Upper lobe of left lung (tissue), 6 donors: ENCODE measurements at regions not wholly inside any gene's neighbourhood (a gene's known extent, or its start where the extent isn't known, plus 50 kb on each side); places are given as distances from the start of the nearest gene placed in this dataset.

Experiments
- ATAC-seq, 2 donors: fragments of 200-7000 bp; cut with Tn5 transposase; one replicate each; pipeline ENCODE4 v1.9.1; 2022; ENCODE audit warnings: mild to moderate bottlenecking in 2 of 2, moderate library complexity in 2 of 2; ENCODE audit not compliant: low FRiP score in 2 of 2
- DNase-seq, 2 donors: peaks; one replicate each; pipeline ENCODE4 v3.0.0-alpha.2; 2019 to 2020
- H3K27ac ChIP-seq, 4 donors: fragments of 200-600 bp; sonication (generic); one replicate each; pipeline ENCODE4 v1.5.1; 2016 to 2019
- H3K27me3 ChIP-seq, 4 donors: fragments of 200-600 bp; sonication (generic); one replicate each; pipeline ENCODE4 v1.5.1; 2017 to 2019
- H3K36me3 ChIP-seq, 4 donors: fragments of 200-600 bp; sonication (generic); one replicate each; pipeline ENCODE4 v1.5.1; 2016 to 2019
- H3K4me1 ChIP-seq, 4 donors: fragments of 200-600 bp; sonication (generic); one replicate each; pipeline ENCODE4 v1.5.1; 2018 to 2019
- H3K4me3 ChIP-seq, 4 donors: fragments of 200-600 bp; sonication (generic); one replicate each; pipeline ENCODE4 v1.5.1; 2017 to 2019; ENCODE audit warnings: mild to moderate bottlenecking in 2 of 4, moderate library complexity in 1 of 4
- H3K9me3 ChIP-seq, 4 donors: fragments of 200-600 bp; sonication (generic); one replicate each; pipeline ENCODE4 v1.5.1; 2018 to 2019
- CTCF ChIP-seq, 6 experiments: fragments of 450-650 bp in 4 of 6; fragments of 200-600 bp in 2 of 6; sonication (generic) in 2 of 6; IDR thresholded peaks; one replicate each; pipeline ENCODE4 v1.5.1; 2016 to 2019; ENCODE audit warnings: antibody characterized with exemption in 6 of 6
- EP300 ChIP-seq, 4 donors: sonication (generic); formaldehyde crosslinking; IDR thresholded peaks; one replicate each; pipeline ENCODE4 v1.5.1; 2017; ENCODE audit warnings: antibody characterized with exemption in 4 of 4, control low read depth in 2 of 4
- POLR2A ChIP-seq, 4 donors: fragments of 450-650 bp; IDR thresholded peaks; one replicate each; pipeline ENCODE4 v1.5.1; 2016 to 2017; ENCODE audit warnings: antibody characterized with exemption in 4 of 4, mild to moderate bottlenecking in 2 of 4
- POLR2AphosphoS5 ChIP-seq, 2 donors: sonication (generic); formaldehyde crosslinking; IDR thresholded peaks; one replicate each; pipeline ENCODE4 v1.5.1; 2017; ENCODE audit warnings: antibody characterized with exemption in 2 of 2
- WGBS, 2 donors: methylation state at CpG; one replicate each; pipeline ENCODE4 v1.1.5; 2017 to 2018; 5-methylcytosine and 5-hydroxymethylcytosine counted together
- donor health status: DM: no; HTN: no; CAD: no; lungs with moderate emphysema.
- donor health status: DM: no; HTN: yes; CAD: no; lungs with severe emphysema.

DNA sequence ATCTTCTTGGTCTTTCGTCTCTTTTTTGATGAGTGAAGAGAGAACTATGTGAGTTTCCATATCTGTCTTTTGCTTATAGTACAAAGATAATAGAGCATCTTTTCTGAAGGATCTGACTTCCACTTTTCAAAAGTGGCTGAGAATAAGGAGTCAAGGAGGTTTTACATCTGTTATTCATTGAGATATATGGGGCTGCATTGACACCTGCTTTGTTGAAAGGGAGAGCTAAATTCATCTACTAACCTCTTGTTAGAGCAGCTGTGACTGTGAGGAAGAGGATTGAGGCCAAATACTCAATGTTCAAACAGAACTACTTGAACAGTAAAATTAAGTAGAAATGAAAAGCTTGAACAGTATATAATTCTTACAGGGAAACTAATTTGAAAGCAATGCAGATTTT, 130.2 kb upstream of the ATP2B1 start:
- Histone ChIP-seq H3K4me3 (no peak overlapping the region), H3K27ac (no peak overlapping the region), H3K9me3 (no peaks in the 10 kb centered on the region), H3K27me3 (no peaks in the 10 kb centered on the region), H3K4me1 (no peaks in the 10 kb centered on the region), H3K36me3 (no peaks in the 10 kb centered on the region)
- TF ChIP-seq CTCF (IDR thresholded peaks at IDR 0.05) (no peak), EP300 (IDR thresholded peaks at IDR 0.05) (no peak), POLR2AphosphoS5 (IDR thresholded peaks at IDR 0.05) (no peak), POLR2A (IDR thresholded peaks at IDR 0.05) (no peak)
- DNase-seq (no peak), ATAC-seq (no peak)
- WGBS, 2 donors: 61 to 70% methylated on average over 1 of the region's 1 CpG

GRCh38 chr12:89836026-89836425, 127.4 kb upstream of the ATP2B1 start:
- no peak overlapping the region for H3K4me3 ChIP-seq
- no peaks in the 10 kb centered on the region for H3K4me1 ChIP-seq
- WGBS, 2 donors: 74% methylated on average over 1 of the region's 1 CpG
- no peak overlapping the region for H3K27ac ChIP-seq
- no peaks in the 10 kb centered on the region for H3K9me3 ChIP-seq
- TF ChIP-seq CTCF (IDR thresholded peaks at IDR 0.05) (no peak), EP300 (IDR thresholded peaks at IDR 0.05) (no peak), POLR2AphosphoS5 (IDR thresholded peaks at IDR 0.05) (no peak), POLR2A (IDR thresholded peaks at IDR 0.05) (no peak)
- no peaks in the 10 kb centered on the region for H3K27me3 ChIP-seq
- no peak for ATAC-seq
- no peaks in the 10 kb centered on the region for H3K36me3 ChIP-seq
- no peak for DNase-seq

DNA sequence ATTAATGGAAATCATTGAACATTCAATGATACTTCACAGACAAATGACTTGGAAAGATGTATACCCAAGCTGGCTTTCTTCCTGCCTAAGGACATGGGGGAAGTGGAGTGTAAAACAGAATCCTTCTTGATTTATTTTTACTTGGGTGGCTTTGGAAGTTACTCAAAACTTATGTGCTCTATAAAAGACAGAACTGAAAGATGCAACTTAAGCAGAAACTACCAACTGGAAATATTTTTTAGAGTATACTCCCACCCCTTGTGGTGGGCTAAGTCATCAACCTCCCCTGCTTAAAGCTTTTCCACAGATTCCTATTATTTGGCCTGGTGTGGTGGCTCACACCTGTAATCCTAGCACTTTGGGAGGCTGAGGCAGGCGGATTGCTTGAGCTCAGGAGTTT, 126.0 kb upstream of the ATP2B1 start:
- Histone ChIP-seq H3K27ac (no peak overlapping the region), H3K9me3 (no peaks in the 10 kb centered on the region), H3K36me3 (no peaks in the 10 kb centered on the region), H3K4me1 (no peaks in the 10 kb centered on the region), H3K27me3 (no peaks in the 10 kb centered on the region), H3K4me3 (no peak overlapping the region)
- DNase-seq: no peak
- WGBS, 2 donors: 94 to 100% methylated on average over 1 of the region's 1 CpG
- ATAC-seq: no peak
- TF ChIP-seq CTCF (IDR thresholded peaks at IDR 0.05) (no peak), EP300 (IDR thresholded peaks at IDR 0.05) (no peak), POLR2A (IDR thresholded peaks at IDR 0.05) (no peak), POLR2AphosphoS5 (IDR thresholded peaks at IDR 0.05) (no peak)

DNA sequence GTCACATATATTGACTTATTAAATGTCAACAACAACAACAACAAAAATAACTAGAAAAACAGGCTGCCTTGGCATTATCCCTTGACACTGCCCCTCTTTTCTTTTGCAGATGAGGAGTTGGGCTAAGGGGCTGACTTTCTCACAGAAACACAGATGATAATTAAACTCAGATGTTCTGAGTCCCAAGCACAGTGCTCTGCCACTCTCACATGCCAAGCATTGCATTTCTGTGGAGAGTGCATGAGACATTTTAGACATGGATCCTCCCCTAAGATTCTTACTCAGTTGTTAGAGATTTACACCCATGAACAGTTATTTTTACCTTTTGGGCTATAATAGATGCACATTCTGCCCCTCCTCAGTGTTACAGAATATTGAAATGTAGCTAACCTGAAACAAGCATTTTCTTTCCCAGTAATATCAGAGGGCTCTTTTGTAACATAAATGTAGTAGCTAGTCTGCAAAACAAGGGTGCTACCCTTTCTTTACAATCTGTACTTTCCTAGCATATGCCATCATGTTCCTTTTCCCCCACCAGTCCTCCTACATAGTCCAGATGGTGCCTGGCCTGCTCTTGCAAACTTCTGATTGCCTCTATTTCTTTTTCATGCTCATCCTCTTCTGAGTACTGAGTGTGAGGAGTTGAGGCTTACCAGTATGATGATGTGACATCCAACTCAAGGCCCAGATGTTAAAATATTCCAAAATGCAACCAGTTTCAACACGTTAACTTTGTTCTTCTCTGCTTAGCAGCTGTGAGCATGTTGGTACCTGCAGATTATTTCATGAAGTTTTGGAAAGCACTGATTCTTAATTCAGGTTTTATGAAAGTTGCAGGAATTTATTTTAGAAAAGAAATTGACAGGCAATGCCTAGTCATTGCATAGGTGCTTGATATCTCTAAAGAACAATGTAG, 125.0 kb upstream of the ATP2B1 start:
- 93 to 95% methylated on average over 1 of the region's 1 CpG for WGBS, 2 donors
- no peak for ATAC-seq
- no peak overlapping the region for H3K4me3 ChIP-seq
- H3K27me3 ChIP-seq: no peaks in the 10 kb centered on the region
- H3K9me3 ChIP-seq: no peaks in the 10 kb centered on the region
- H3K27ac ChIP-seq: no peak overlapping the region
- no peaks in the 10 kb centered on the region for H3K4me1 ChIP-seq
- no peaks in the 10 kb centered on the region for H3K36me3 ChIP-seq
- no peak for DNase-seq
- TF ChIP-seq CTCF (IDR thresholded peaks at IDR 0.05) (no peak), POLR2AphosphoS5 (IDR thresholded peaks at IDR 0.05) (no peak), EP300 (IDR thresholded peaks at IDR 0.05) (no peak), POLR2A (IDR thresholded peaks at IDR 0.05) (no peak)

GRCh38 chr12:89832336-89832735, 123.7 kb upstream of the ATP2B1 start:
- WGBS, 2 donors: 94 to 97% methylated on average over 2 of the region's 2 CpGs
- ATAC-seq (no peak), DNase-seq (no peak)
- H3K27ac ChIP-seq: no peak overlapping the region
- TF ChIP-seq POLR2A (IDR thresholded peaks at IDR 0.05) (no peak), POLR2AphosphoS5 (IDR thresholded peaks at IDR 0.05) (no peak), EP300 (IDR thresholded peaks at IDR 0.05) (no peak), CTCF (IDR thresholded peaks at IDR 0.05) (no peak)
- H3K27me3 ChIP-seq: no peaks in the 10 kb centered on the region
- H3K4me1 ChIP-seq: no peaks in the 10 kb centered on the region
- no peaks in the 10 kb centered on the region for H3K9me3 ChIP-seq
- H3K4me3 ChIP-seq: no peak overlapping the region
- no peaks in the 10 kb centered on the region for H3K36me3 ChIP-seq
